H1 (cell line): ENCODE measurements at regions not wholly inside any gene's neighbourhood (a gene's known extent, or its start where the extent isn't known, plus 50 kb on each side); places are given as distances from the start of the nearest gene placed in this dataset.

Source experiments
- CTCF ChIA-PET: fragments of 300-600 bp; sonication (Branson Sonifier 250); formaldehyde crosslinking; loops from one replicate; lab custom pipeline; 2021; ENCODE audit not compliant: partially characterized antibody; lab: Charles Lee
- POLR2A ChIA-PET: fragments of 300-600 bp; sonication (Branson Sonifier 250); formaldehyde crosslinking; loops from one replicate; lab custom pipeline; 2021; ENCODE audit warnings: inconsistent platforms; ENCODE audit not compliant: partially characterized antibody; lab: Charles Lee
- DNase-seq, 2 experiments: peaks; one replicate each; pipeline versions ENCODE4 v3.0.0 to v3.0.0-alpha.2; 2010 to 2022; ENCODE audit warnings: low spot score in 2 of 2, low read depth in 1 of 2, mixed read lengths in 1 of 2
- FAIRE-seq: peaks from 2 replicates; lab custom pipeline; 2011; peaks lifted over from hg19 to GRCh38; lab: Jason Lieb, UNC
- H2AFZ ChIP-seq: 2 replicates; pipeline ENCODE4 v1.8.1; 2012; ENCODE audit warnings: low read length, inconsistent platforms
- H2AK5ac ChIP-seq: 2 replicates; pipeline ENCODE4 v1.6.1; 2013; ENCODE audit warnings: low read depth, low read length
- H2BK120ac ChIP-seq: replicated peaks from 2 replicates; pipeline ENCODE3; 2013; ENCODE audit warnings: low read depth, low read length, inconsistent platforms
- H2BK12ac ChIP-seq: 2 replicates; pipeline ENCODE4 v1.6.1; 2013; ENCODE audit warnings: low read depth, low read length
- H2BK15ac ChIP-seq: 2 replicates; pipeline ENCODE4 v1.6.1; 2013; ENCODE audit warnings: low read length
- H2BK20ac ChIP-seq: 2 replicates; pipeline ENCODE4 v1.6.1; 2013; ENCODE audit warnings: low read length
- H2BK5ac ChIP-seq: 2 replicates; pipeline ENCODE4 v1.6.1; 2013; ENCODE audit warnings: low read depth, low read length
- H3K14ac ChIP-seq: 2 replicates; pipeline ENCODE4 v1.6.1; 2013; ENCODE audit warnings: inconsistent platforms; ENCODE audit not compliant: insufficient read length
- H3K18ac ChIP-seq: 2 replicates; pipeline ENCODE4 v1.6.1; 2013; ENCODE audit warnings: low read length; ENCODE audit errors: extremely low read depth
- H3K23ac ChIP-seq: 2 replicates; pipeline ENCODE4 v1.6.1; 2013; ENCODE audit warnings: inconsistent platforms; ENCODE audit not compliant: insufficient read length
- H3K23me2 ChIP-seq: 2 replicates; pipeline ENCODE4 v1.6.1; 2013; ENCODE audit warnings: low read depth, low read length
- H3K27ac ChIP-seq: 2 replicates; pipeline ENCODE4 v1.6.1; 2011; ENCODE audit warnings: low read depth, low read length, inconsistent platforms
- H3K27me3 ChIP-seq, 4 experiments: replicated peaks in 1 of 4; 1 replicate in 1 of 4; 2 replicates in 3 of 4; pipeline versions ENCODE4 v1.6.1 to v1.8.1; 2011 to 2013; ENCODE audit warnings: low read length in 3 of 4, mild to moderate bottlenecking in 3 of 4, inconsistent platforms in 2 of 4, mixed read lengths in 2 of 4, moderate library complexity in 1 of 4; ENCODE audit not compliant: control insufficient read depth in 3 of 4, insufficient read depth in 3 of 4; ENCODE audit errors: extremely low read depth in 1 of 4
- H3K36me3 ChIP-seq, 4 experiments: 2 replicates each; pipeline versions ENCODE4 v1.6.1 to v1.8.1; 2011 to 2013; ENCODE audit warnings: mild to moderate bottlenecking in 4 of 4, low read length in 3 of 4, moderate library complexity in 2 of 4, control low read depth in 1 of 4, inconsistent platforms in 1 of 4; ENCODE audit not compliant: insufficient read depth in 4 of 4, control insufficient read depth in 2 of 4
- H3K4ac ChIP-seq: replicated peaks from 2 replicates; pipeline ENCODE3; 2013; ENCODE audit warnings: low read length, low read depth, mixed read lengths, inconsistent platforms; ENCODE audit not compliant: insufficient read length
- H3K4me1 ChIP-seq, 4 experiments: replicated peaks in 1 of 4; 1 replicate in 1 of 4; 2 replicates in 3 of 4; pipeline versions ENCODE4 v1.6.1 to v1.8.1; 2011 to 2013; ENCODE audit warnings: low read length in 3 of 4, inconsistent platforms in 2 of 4, mixed read lengths in 1 of 4; ENCODE audit not compliant: insufficient read depth in 4 of 4, control insufficient read depth in 3 of 4
- H3K4me2 ChIP-seq, 2 experiments: 2 replicates each; pipeline versions ENCODE4 v1.6.1 to v1.8.1; 2011 to 2013; ENCODE audit warnings: low read depth in 2 of 2, low read length in 2 of 2, control low read depth in 1 of 2, inconsistent platforms in 1 of 2, mild to moderate bottlenecking in 1 of 2; ENCODE audit not compliant: insufficient read depth in 1 of 2
- H3K4me3 ChIP-seq, 4 experiments: fragments of 200-600, 300-600 bp in 1 of 4; sonication (generic), shearing (Covaris generic), sonication (Bioruptor Twin) in 1 of 4; 2 replicates each; pipeline versions ENCODE4 v1.5.1 to v1.8.1; 2011 to 2016; ENCODE audit warnings: low read length in 4 of 4, low read depth in 3 of 4, control low read depth in 2 of 4, inconsistent platforms in 2 of 4, mild to moderate bottlenecking in 2 of 4, mixed read lengths in 1 of 4, moderate library complexity in 1 of 4; ENCODE audit not compliant: insufficient read depth in 2 of 4; ENCODE audit errors: extremely low read depth in 1 of 4
- H3K56ac ChIP-seq: replicated peaks from 2 replicates; pipeline ENCODE3; 2013; ENCODE audit warnings: low read depth, mild to moderate bottlenecking, mixed read lengths, low read length, inconsistent platforms; ENCODE audit not compliant: insufficient read length
- H3K79me1 ChIP-seq: 2 replicates; pipeline ENCODE4 v1.6.1; 2013; ENCODE audit warnings: low read depth, low read length, control low read depth
- H3K79me2 ChIP-seq, 2 experiments: 2 replicates each; pipeline versions ENCODE4 v1.6.1 to v1.8.1; 2012 to 2013; ENCODE audit warnings: low read length in 2 of 2, mild to moderate bottlenecking in 2 of 2, inconsistent platforms in 1 of 2; ENCODE audit not compliant: insufficient read depth in 2 of 2, control insufficient read depth in 1 of 2
- H3K9ac ChIP-seq, 4 experiments: replicated peaks in 1 of 4; 1 replicate in 1 of 4; 2 replicates in 3 of 4; pipeline versions ENCODE4 v1.6.1 to v1.8.1; 2011 to 2013; ENCODE audit warnings: low read depth in 3 of 4, low read length in 3 of 4, control low read depth in 2 of 4, mild to moderate bottlenecking in 2 of 4, moderate library complexity in 2 of 4, inconsistent platforms in 1 of 4; ENCODE audit errors: extremely low read depth in 1 of 4
- H3K9me3 ChIP-seq, 2 experiments: 2 replicates each; pipeline versions ENCODE4 v1.6.1 to v1.8.1; 2012 to 2013; ENCODE audit warnings: mild to moderate bottlenecking in 2 of 2, moderate library complexity in 2 of 2, control low read depth in 1 of 2, inconsistent platforms in 1 of 2, low read depth in 1 of 2, low read length in 1 of 2, mixed read lengths in 1 of 2; ENCODE audit not compliant: insufficient read depth in 2 of 2
- H4K20me1 ChIP-seq, 2 experiments: replicated peaks in 1 of 2; 2 replicates each; pipeline versions ENCODE3 to v1.8.1; 2011 to 2013; ENCODE audit warnings: inconsistent platforms in 2 of 2, low read length in 2 of 2, mild to moderate bottlenecking in 1 of 2; ENCODE audit not compliant: insufficient read depth in 2 of 2, control insufficient read depth in 1 of 2
- H4K5ac ChIP-seq: 2 replicates; pipeline ENCODE4 v1.6.1; 2013; ENCODE audit warnings: low read length, low read depth, mixed read lengths, inconsistent platforms; ENCODE audit not compliant: insufficient read length
- H4K8ac ChIP-seq: 2 replicates; pipeline ENCODE4 v1.8.0; 2013; ENCODE audit warnings: mild to moderate bottlenecking, moderate library complexity, low read length, inconsistent platforms; ENCODE audit not compliant: insufficient read depth; ENCODE audit errors: extremely low read depth
- H4K91ac ChIP-seq: replicated peaks from 2 replicates; pipeline ENCODE3; 2013; ENCODE audit warnings: low read length, mixed read lengths, inconsistent platforms; ENCODE audit not compliant: insufficient read length
- BACH1 ChIP-seq: IDR thresholded peaks from 2 replicates; pipeline ENCODE4 v1.6.1; 2012; ENCODE audit warnings: low read length, improper control_type of control experiment
- BCL11A ChIP-seq, 2 experiments: IDR thresholded peaks; one replicate each; pipeline ENCODE4 v1.6.1; 2011; ENCODE audit warnings: low read depth in 2 of 2, low read length in 2 of 2, mild to moderate bottlenecking in 2 of 2
- CHD1 ChIP-seq: IDR thresholded peaks from 2 replicates; pipeline ENCODE4 v1.6.1; 2012; ENCODE audit warnings: low read depth, low read length, improper control_type of control experiment
- EZH2 ChIP-seq: fragments of 200-600 bp; sonication (generic); IDR thresholded peaks from 2 replicates; pipeline ENCODE4 v1.7.1; 2012; ENCODE audit warnings: low read depth, mild to moderate bottlenecking, moderate library complexity, low read length, inconsistent platforms; ENCODE audit not compliant: severe bottlenecking
- JUN ChIP-seq: IDR thresholded peaks from 2 replicates; pipeline ENCODE4 v1.6.1; 2011; ENCODE audit warnings: low read depth, mild to moderate bottlenecking, improper control_type of control experiment, low read length
- PHF8 ChIP-seq: fragments of 200-600 bp; sonication (generic); conservative IDR thresholded peaks from 2 replicates; pipeline ENCODE4 v1.7.1; 2012; ENCODE audit warnings: low read depth, mild to moderate bottlenecking, inconsistent platforms, low read length, moderate library complexity
- POU5F1 ChIP-seq: IDR thresholded peaks from 2 replicates; pipeline ENCODE4 v1.6.1; 2011; ENCODE audit warnings: low read depth, mild to moderate bottlenecking, low read length, moderate library complexity
- WGBS, 2 experiments: shearing (Covaris generic) in 1 of 2; methylation state at CpG; one replicate each; pipeline versions ENCODE4 v1.1.6 to v1.1.7; 2013 to 2015; ENCODE audit warnings: low lambda C conversion rate in 2 of 2, mixed read lengths in 2 of 2, inconsistent platforms in 1 of 2, low coverage in 1 of 2, missing lambda C conversion rate in 1 of 2; ENCODE audit not compliant: insufficient replicate concordance in 2 of 2, insufficient coverage in 1 of 2, insufficient read length in 1 of 2; ENCODE audit errors: extremely low coverage in 1 of 2, missing lambda C conversion rate in 1 of 2; 5-methylcytosine and 5-hydroxymethylcytosine counted together

DNA sequence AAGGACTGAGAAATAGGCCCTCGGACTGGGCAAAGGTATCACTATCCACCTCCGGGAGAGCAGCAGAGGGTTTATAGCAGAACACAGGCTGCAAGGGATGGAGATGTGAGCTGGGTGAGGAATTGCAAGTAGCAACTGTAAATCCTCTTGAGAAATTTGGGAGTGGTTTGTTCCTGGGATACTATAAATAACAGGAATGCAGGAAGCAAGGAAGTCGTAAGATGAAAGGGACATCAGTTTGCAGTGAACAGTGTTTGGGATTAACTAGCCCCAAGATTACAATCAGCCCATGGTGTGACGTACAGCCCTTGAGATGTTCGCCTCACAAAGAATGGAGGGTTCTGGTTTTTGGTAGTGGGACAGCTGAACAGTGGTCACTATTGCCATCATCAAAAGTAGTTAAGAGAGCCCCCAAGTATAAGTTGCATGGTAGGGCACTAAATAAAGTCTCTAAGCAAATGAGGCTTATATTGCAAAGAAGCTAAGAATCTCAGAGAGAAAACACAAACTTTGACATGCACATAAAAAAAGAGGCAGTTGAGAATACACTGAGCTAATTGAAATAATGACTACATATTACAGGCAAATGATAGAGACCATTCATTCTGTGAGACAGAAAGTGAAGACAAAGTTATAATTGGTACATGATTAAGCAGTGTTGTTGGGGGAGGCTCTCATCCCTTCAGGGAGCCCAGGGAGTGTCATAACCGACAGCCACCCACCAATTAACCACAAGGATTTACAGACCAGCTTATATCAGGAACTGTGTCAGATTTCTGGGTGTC, 362.5 kb upstream of the ACVR2A start:
- no peak overlapping the region for H3K27ac ChIP-seq
- H2BK5ac ChIP-seq = no peak overlapping the region
- no peak overlapping the region for H2BK20ac ChIP-seq
- TF ChIP-seq PHF8 (no peak), BCL11A (IDR thresholded peaks at IDR 0.05; ENCODE audit: low read depth in 2 of 2, low read length in 2 of 2) (no peak), JUN (no peak), POU5F1 (no peak), EZH2 (no peak), BACH1 (no peak), CHD1 (no peak)
- TF ChIP-seq, all 59 proteins: peak for 0
- Histone ChIP-seq H3K56ac (no peak overlapping the region), H3K27me3 (no peaks in the 10 kb centered on the region), H4K8ac (no peak overlapping the region), H3K4me2 (no peak overlapping the region), H3K79me1 (no peaks in the 10 kb centered on the region), H3K23ac (no peak overlapping the region), H2BK12ac (no peak overlapping the region), H3K4me3 (no peak overlapping the region), H2AFZ (no peak overlapping the region), H3K4me1 (peaks cover 0 to 10% (median 7%) of the 10 kb centered on the region in 4 experiments; a peak in 4 of 7 replicates), H4K20me1 (no peaks in the 10 kb centered on the region), H3K18ac (no peak overlapping the region), H3K23me2 (no peaks in the 10 kb centered on the region), H3K4ac (no peak overlapping the region), H2BK15ac (no peak overlapping the region), H4K5ac (no peak overlapping the region), H3K9ac (no peak overlapping the region), H2AK5ac (no peak overlapping the region), H3K36me3 (no peaks in the 10 kb centered on the region), H4K91ac (no peak overlapping the region), H3K79me2 (no peaks in the 10 kb centered on the region), H3K9me3 (no peaks in the 10 kb centered on the region), H2BK120ac (no peak overlapping the region), H3K14ac (no peak overlapping the region)
- POLR2A ChIA-PET = no interaction called here
- CTCF ChIA-PET = interaction anchor here (0.7 to 0.9 kb wide), 4 partner anchors 10 to 118 kb away, joined by 3 to 4 read pairs (median 3); no protein-coding TSS in a partner anchor
- 94% methylated on average over 6 of the region's 6 CpGs; no CpG with 5 or more reads in 1 of the 2 experiments for WGBS, 2 experiments
- FAIRE-seq (no peak), DNase-seq (no peak)
